A673 (cell line): ENCODE measurements at regions not wholly inside any gene's neighbourhood (a gene's known extent, or its start where the extent isn't known, plus 50 kb on each side); places are given as distances from the start of the nearest gene placed in this dataset.

ENCODE experiments used
- BruUV-seq: library from RNA; stranded (reverse); fragments of 400-500 nt; replicated peaks from 2 replicates; lab custom pipeline; 2021; lab: Mats Ljungman, UMichigan
- CTCF ChIA-PET: fragments of 300-600 bp; sonication (Branson Sonifier 250); formaldehyde crosslinking; loops from one replicate; lab custom pipeline; 2022; ENCODE audit warnings: antibody characterized with exemption; lab: Charles Lee
- POLR2A ChIA-PET: fragments of 300-600 bp; sonication (Branson Sonifier 250); formaldehyde crosslinking; loops from one replicate; lab custom pipeline; 2022; ENCODE audit warnings: antibody characterized with exemption; ENCODE audit not compliant: low non-redundant PET; lab: Charles Lee
- DNase-seq: peaks from one replicate; pipeline ENCODE4 v3.0.0-alpha.2; 2015; ENCODE audit warnings: low spot score
- H3K27ac ChIP-seq: fragments of 200-600 bp; sonication (generic); 2 replicates; pipeline ENCODE4 v1.5.1; 2016; ENCODE audit warnings: mixed run types, low read depth, mild to moderate bottlenecking, mixed read lengths, antibody characterized with exemption, low read length; ENCODE audit not compliant: poor library complexity, severe bottlenecking
- H3K27me3 ChIP-seq: fragments of 200-600 bp; sonication (generic); replicated peaks from 2 replicates; pipeline ENCODE4 v1.6.1; 2017; ENCODE audit warnings: mixed run types, low read depth, mild to moderate bottlenecking, mixed read lengths, antibody characterized with exemption, low read length; ENCODE audit not compliant: insufficient read depth, poor library complexity
- H3K36me3 ChIP-seq: fragments of 200-600 bp; sonication (generic); 2 replicates; pipeline ENCODE4 v1.6.1; 2016; ENCODE audit warnings: mixed run types, mild to moderate bottlenecking, mixed read lengths, antibody characterized with exemption, low read length; ENCODE audit not compliant: insufficient read depth, poor library complexity, severe bottlenecking
- H3K4me1 ChIP-seq: fragments of 200-600 bp; sonication (generic); 2 replicates; pipeline ENCODE4 v1.6.1; 2017; ENCODE audit warnings: mixed run types, mild to moderate bottlenecking, mixed read lengths, antibody characterized with exemption, low read length; ENCODE audit not compliant: insufficient read depth, poor library complexity, severe bottlenecking
- H3K4me3 ChIP-seq: fragments of 200-600 bp; sonication (generic); 2 replicates; pipeline ENCODE4 v1.5.1; 2016; ENCODE audit warnings: low read depth, mixed run types, mild to moderate bottlenecking, mixed read lengths, low read length; ENCODE audit not compliant: poor library complexity, severe bottlenecking
- H3K9me3 ChIP-seq: fragments of 200-600 bp; sonication (generic); 2 replicates; pipeline ENCODE4 v1.6.1; 2016; ENCODE audit warnings: mixed run types, low read depth, mild to moderate bottlenecking, mixed read lengths, antibody characterized with exemption, low read length; ENCODE audit not compliant: poor library complexity, severe bottlenecking
- CTCF ChIP-seq: fragments of 300-800, 200-600 bp; sonication (generic); conservative IDR thresholded peaks from 2 replicates; pipeline ENCODE4 v1.5.1; 2017; ENCODE audit warnings: low read depth, mild to moderate bottlenecking, antibody characterized with exemption, low read length, moderate library complexity, mixed read lengths
- EZH2 ChIP-seq: fragments of 200-600 bp; sonication (generic); IDR thresholded peaks from 2 replicates; pipeline ENCODE4 v1.6.1; 2017; ENCODE audit warnings: borderline replicate concordance, low read depth, mild to moderate bottlenecking, mixed read lengths, antibody characterized with exemption, low read length; ENCODE audit not compliant: poor library complexity, severe bottlenecking
- intact Hi-C: fragments of 100-400 bp; cut with micrococcal nuclease; formaldehyde crosslinking; loops from one replicate; pipeline ENCODE4 v1.10.0; 2022; ENCODE audit not compliant: unreplicated experiment

DNA sequence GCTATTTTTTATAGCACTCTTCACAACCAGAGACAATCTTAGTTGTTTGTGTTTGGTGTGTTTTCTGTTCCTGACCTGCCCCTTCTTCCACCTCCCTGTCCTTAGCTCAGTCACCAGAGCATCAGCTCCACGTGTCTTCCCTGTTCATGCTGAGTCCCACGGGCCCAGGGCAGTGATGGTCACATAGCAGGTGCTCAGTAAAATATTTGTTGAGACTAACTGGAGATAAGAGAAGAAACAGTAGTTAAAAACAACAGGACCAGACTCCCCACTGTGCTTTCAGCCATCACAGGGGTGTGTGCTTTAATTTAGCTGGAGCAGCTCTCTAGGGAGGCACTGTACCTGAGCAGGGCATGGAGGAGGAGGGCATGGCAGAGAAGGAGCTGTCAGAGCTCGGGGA is 307.3 kb upstream of the ZNF32 start:
- CTCF ChIA-PET = no interaction called here
- Histone ChIP-seq H3K27ac (no peak overlapping the region), H3K27me3 (no peaks in the 10 kb centered on the region), H3K4me1 (no peaks in the 10 kb centered on the region), H3K9me3 (no peaks in the 10 kb centered on the region), H3K36me3 (no peaks in the 10 kb centered on the region), H3K4me3 (no peak overlapping the region)
- DNase-seq = no peak
- POLR2A ChIA-PET = no interaction called here
- intact Hi-C loops = no loop called here
- TF ChIP-seq CTCF (no peak), EZH2 (no peak)
- BruUV-seq = no TSS peak

GRCh38 chr10:43955002-43955596 is 306.4 kb upstream of the ZNF32 start:
- ChIA-PET CTCF (no interaction called here), POLR2A (no interaction called here)
- Histone ChIP-seq H3K4me3 (no peak overlapping the region), H3K4me1 (no peaks in the 10 kb centered on the region), H3K9me3 (no peaks in the 10 kb centered on the region), H3K27ac (no peak overlapping the region), H3K27me3 (no peaks in the 10 kb centered on the region), H3K36me3 (no peaks in the 10 kb centered on the region)
- intact Hi-C loops = no loop called here
- no peak for DNase-seq
- no peak for TF ChIP-seq EZH2
- TF ChIP-seq CTCF = no peak
- BruUV-seq = no TSS peak

DNA sequence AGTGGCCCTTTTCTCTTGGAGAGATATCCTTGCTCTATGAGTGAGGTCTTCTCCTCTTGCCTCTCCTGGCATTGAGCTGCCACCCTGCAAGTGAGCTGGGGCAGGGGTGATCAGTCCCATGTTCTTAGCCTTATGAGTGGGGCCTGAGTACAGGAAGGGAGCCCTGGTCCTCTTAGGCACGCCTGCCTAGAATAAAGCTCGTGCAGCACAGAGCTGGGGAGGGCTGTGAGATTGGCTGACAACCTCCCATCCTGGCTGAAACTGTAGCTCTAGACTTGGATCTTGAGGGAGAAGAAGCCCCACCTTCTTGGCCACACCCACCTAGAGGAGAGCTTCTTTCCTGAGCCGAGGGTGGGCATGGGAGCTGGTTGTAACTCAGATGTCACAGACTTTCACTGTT is 305.0 kb upstream of the ZNF32 start:
- ChIA-PET CTCF (no interaction called here), POLR2A (no interaction called here)
- TF ChIP-seq EZH2 = no peak
- no peak for TF ChIP-seq CTCF
- Histone ChIP-seq H3K4me1 (peaks cover 14% of the 10 kb centered on the region), H3K27me3 (no peaks in the 10 kb centered on the region), H3K36me3 (no peaks in the 10 kb centered on the region), H3K9me3 (no peaks in the 10 kb centered on the region), H3K4me3 (no peak overlapping the region), H3K27ac (no peak overlapping the region)
- no peak for DNase-seq
- intact Hi-C loops = no loop called here
- no TSS peak for BruUV-seq
